Upper lobe of left lung (tissue), 4 donors: ENCODE measurements at regions not wholly inside any gene's neighbourhood (a gene's known extent, or its start where the extent isn't known, plus 50 kb on each side); places are given as distances from the start of the nearest gene placed in this dataset.
"Not testable (repeated sequence)": the region's sequence is repeated elsewhere in the genome, so short reads cannot be mapped to it uniquely, and the experiment has no call there.

ENCODE experiments used
- POLR2A ChIP-seq, 4 donors: fragments of 450-650 bp; IDR thresholded peaks; one replicate each; pipeline ENCODE4 v1.5.1; 2016 to 2017; ENCODE audit warnings: antibody characterized with exemption in 4 of 4, mild to moderate bottlenecking in 2 of 4
- POLR2AphosphoS5 ChIP-seq, 2 donors: sonication (generic); formaldehyde crosslinking; IDR thresholded peaks; one replicate each; pipeline ENCODE4 v1.5.1; 2017; ENCODE audit warnings: antibody characterized with exemption in 2 of 2
- TF ChIP-seq, protein P1 (sequence below), 6 experiments: fragments of 450-650 bp in 4 of 6; fragments of 200-600 bp in 2 of 6; sonication (generic) in 2 of 6; IDR thresholded peaks; one replicate each; pipeline ENCODE4 v1.5.1; 2016 to 2019; ENCODE audit warnings: antibody characterized with exemption in 6 of 6

DNA sequence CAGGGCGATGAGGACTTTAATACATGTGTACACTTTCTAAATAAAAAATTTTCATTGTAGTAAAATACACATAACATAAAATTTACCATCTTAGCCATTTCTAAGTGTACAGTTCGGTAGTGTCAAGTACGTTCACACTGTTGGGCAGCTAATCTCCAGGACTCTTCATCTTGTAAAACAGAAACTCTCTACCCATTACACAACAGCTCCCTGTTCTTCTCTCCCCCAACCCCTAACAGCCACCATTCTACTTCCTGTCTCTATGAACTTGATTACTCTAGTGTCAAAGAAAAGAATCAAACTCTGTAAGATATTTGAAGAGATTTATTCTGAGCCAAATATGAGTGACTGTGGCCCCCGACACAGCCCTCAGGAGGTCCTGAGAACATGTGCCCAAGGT, 208.3 kb upstream of the PLGLB1 start:
- TF ChIP-seq, protein P1, sequence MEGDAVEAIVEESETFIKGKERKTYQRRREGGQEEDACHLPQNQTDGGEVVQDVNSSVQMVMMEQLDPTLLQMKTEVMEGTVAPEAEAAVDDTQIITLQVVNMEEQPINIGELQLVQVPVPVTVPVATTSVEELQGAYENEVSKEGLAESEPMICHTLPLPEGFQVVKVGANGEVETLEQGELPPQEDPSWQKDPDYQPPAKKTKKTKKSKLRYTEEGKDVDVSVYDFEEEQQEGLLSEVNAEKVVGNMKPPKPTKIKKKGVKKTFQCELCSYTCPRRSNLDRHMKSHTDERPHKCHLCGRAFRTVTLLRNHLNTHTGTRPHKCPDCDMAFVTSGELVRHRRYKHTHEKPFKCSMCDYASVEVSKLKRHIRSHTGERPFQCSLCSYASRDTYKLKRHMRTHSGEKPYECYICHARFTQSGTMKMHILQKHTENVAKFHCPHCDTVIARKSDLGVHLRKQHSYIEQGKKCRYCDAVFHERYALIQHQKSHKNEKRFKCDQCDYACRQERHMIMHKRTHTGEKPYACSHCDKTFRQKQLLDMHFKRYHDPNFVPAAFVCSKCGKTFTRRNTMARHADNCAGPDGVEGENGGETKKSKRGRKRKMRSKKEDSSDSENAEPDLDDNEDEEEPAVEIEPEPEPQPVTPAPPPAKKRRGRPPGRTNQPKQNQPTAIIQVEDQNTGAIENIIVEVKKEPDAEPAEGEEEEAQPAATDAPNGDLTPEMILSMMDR (IDR thresholded peaks at IDR 0.05): not testable (repeated sequence)
- not testable (repeated sequence) for TF ChIP-seq POLR2A, POLR2AphosphoS5 (IDR thresholded peaks at IDR 0.05)
